ACC112 (cell line): ENCODE measurements at regions not wholly inside any gene's neighbourhood (a gene's known extent, or its start where the extent isn't known, plus 50 kb on each side); places are given as distances from the start of the nearest gene placed in this dataset.
"Not testable (repeated sequence)": the region's sequence is repeated elsewhere in the genome, so short reads cannot be mapped to it uniquely, and the experiment has no call there.

Source experiments
- H2AFZ ChIP-seq: fragments of 200-600 bp; sonication (generic); one replicate; pipeline ENCODE4 v1.6.0; 2017; ENCODE audit warnings: antibody characterized with exemption, low read length; ENCODE audit not compliant: unreplicated experiment
- H3K27ac ChIP-seq: fragments of 200-600 bp; sonication (generic); 2 replicates; pipeline ENCODE4 v1.5.1; 2014; ENCODE audit warnings: low read depth, mild to moderate bottlenecking, antibody characterized with exemption, low read length, moderate library complexity
- H3K27me3 ChIP-seq: fragments of 200-600 bp; sonication (generic); 2 replicates; pipeline ENCODE4 v1.6.1; 2014; ENCODE audit warnings: mild to moderate bottlenecking, antibody characterized with exemption, low read length, moderate library complexity, mixed read lengths; ENCODE audit not compliant: insufficient read depth
- H3K36me3 ChIP-seq: fragments of 200-600 bp; sonication (generic); 2 replicates; pipeline ENCODE4 v1.6.1; 2016; ENCODE audit warnings: mild to moderate bottlenecking, antibody characterized with exemption, low read length, moderate library complexity, mixed read lengths; ENCODE audit not compliant: insufficient read depth
- H3K4me1 ChIP-seq: fragments of 200-600 bp; sonication (generic); one replicate; pipeline ENCODE4 v1.6.1; 2016; ENCODE audit warnings: low read length, mixed read lengths; ENCODE audit not compliant: insufficient read depth, unreplicated experiment, control insufficient read depth
- H3K4me3 ChIP-seq: fragments of 200-600 bp; sonication (generic); 2 replicates; pipeline ENCODE4 v1.5.1; 2014; ENCODE audit warnings: mild to moderate bottlenecking, low read depth, low read length
- H3K79me2 ChIP-seq: fragments of 200-600 bp; sonication (generic); one replicate; pipeline ENCODE4 v1.6.0; 2016; ENCODE audit warnings: low read length; ENCODE audit not compliant: control insufficient read depth, unreplicated experiment, insufficient read depth

DNA sequence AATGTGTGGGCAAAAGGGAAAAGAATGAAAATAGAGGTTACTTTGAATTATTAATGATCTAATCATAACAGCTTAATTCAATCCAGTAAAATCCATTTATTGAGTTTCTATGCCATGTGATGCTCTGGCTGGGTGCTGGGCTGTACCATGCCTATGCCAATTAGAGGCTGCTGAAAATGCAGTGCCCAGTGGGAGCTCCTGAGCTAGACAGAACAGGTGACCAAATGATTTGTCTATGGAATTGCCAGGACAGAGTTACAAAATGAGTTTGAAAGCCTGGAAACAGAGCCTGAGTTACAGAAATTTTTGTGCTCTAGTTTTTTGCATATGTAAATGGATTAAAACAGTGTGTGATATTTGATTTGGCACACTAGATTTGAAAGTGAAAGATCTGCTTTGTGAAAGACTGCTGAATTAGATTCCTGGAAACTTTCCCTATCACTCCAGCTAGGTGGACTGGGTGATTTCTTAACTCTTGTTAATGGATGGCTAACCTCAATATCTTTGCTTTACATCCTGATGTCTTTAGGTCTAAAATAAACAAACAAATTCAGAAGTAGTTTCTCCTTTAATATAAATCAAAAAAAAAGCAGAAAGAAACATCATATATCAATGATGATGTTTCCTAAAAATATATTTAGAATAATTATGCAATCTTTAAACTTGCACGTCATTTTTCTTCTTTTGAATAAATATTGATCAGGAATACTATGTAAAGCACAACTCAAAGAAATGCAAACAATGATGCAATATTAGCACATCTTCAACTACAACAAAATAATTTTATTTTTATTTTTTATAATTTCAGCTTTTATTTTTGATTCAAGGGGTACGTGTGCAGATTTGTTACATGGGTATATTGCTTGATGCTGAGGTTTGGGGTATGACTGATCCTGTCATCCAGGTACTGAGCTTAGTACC, 194.8 kb upstream of the FBXL7 start:
- Histone ChIP-seq H3K27ac (no peak overlapping the region), H3K27me3 (peaks cover 4% of the 10 kb centered on the region; the same call in 1 of the 2 replicates), H2AFZ (no peak overlapping the region), H3K36me3 (no peaks in the 10 kb centered on the region), H3K79me2 (no peaks in the 10 kb centered on the region), H3K4me1 (no peaks in the 10 kb centered on the region), H3K4me3 (no peak overlapping the region)

DNA sequence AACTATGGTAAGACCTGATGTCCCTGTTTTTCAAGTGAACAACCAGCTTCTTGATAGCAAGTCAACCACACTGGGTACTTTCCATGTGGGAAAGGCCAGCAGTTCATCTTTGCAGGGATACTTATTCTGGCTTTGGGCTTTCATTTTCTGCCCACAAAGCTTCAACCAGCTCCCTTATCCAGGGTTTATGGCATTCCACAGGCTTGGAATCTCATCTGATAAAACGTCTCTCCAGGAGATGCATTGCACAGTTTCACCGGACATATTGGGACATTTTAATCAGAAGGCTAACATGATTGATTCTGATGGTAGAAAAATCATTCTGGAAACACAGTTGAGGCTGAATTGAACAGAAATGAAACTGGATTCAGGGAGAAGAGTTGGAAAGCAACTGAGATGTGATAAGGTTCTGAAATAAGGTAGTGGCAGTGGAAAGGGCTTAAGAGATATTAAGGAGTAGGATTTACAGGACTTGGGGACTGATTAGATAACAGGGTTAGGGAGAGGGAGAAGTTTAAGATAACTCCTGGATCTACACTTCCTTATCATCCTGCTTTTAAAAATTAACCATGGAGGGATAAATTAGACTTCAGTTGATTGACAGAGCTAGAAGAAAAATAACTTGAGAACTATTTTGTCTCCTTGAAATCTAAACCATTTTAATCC, 195.8 kb upstream of the FBXL7 start:
- Histone ChIP-seq H3K4me3 (no peak overlapping the region), H3K36me3 (no peaks in the 10 kb centered on the region), H3K27ac (no peak overlapping the region), H3K27me3 (no peaks in the 10 kb centered on the region; the same call in 1 of the 2 replicates), H3K4me1 (no peaks in the 10 kb centered on the region), H2AFZ (no peak overlapping the region), H3K79me2 (no peaks in the 10 kb centered on the region)

DNA sequence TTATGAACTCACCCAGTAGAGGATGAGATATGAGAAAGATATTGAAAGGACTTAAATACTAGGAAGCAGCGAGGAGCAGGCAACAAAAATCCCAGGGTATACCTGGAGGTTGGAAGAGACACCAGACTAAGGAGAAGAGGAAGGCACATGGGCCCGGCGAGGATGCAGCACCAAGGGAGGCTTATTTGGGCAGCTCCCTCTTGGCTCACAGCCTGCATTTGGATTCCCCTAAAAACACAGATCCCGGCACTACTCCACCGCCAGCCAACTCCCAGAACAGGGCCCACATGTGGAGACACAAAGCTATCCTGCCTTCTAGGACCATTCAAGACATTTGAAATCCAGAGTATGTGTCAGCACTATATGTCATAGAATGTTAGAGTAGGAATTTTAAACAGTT, 199.8 kb upstream of the FBXL7 start:
- Histone ChIP-seq H3K4me3 (no peak overlapping the region), H3K36me3 (no peaks in the 10 kb centered on the region), H2AFZ (no peak overlapping the region), H3K4me1 (no peaks in the 10 kb centered on the region), H3K27ac (no peak overlapping the region), H3K79me2 (no peaks in the 10 kb centered on the region), H3K27me3 (no peaks in the 10 kb centered on the region; the same call in 1 of the 2 replicates)

DNA sequence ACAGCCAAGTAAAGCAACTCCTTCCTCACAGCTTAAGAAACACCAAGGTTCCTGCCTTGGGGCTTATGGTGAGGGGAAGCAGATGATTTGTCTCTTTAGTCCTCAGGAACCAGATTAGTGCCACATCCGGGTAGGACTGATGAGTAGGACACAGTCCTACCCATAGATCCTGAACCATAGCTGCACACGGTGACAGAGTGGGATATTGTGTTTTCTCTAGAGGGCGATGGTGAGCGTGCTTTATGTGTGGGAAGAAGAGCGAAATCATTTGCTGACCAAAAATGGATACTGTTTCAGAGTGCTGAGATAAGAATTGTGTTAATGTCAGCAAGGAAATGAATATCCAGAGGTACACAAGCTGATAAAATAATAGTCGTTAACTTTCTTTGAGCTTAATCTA, 209.0 kb upstream of the FBXL7 start:
- Histone ChIP-seq H3K27ac (no peak overlapping the region), H2AFZ (no peak overlapping the region), H3K36me3 (no peaks in the 10 kb centered on the region), H3K4me1 (no peaks in the 10 kb centered on the region), H3K27me3 (no peaks in the 10 kb centered on the region), H3K79me2 (no peaks in the 10 kb centered on the region), H3K4me3 (no peak overlapping the region)

DNA sequence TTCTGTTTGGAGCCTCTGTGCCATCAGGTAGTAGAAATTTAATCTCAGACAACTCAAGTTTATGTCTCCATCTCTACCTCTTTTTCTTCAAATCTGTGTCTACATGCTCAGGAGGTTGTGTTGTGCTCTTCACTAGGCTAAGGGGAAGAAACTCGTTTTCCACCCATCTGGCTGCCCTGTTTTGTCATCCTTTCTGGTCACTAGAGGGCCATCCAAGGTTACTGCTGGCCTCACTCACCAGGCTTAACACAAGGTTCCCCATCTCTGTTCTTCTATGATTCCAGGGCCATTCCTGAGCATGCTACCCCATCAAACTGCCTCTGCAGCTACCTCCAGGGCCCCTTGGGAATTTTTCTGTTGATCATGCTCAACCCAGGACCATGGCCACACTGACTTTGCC, 213.3 kb upstream of the FBXL7 start:
- Histone ChIP-seq H3K4me3 (no peak overlapping the region), H3K36me3 (no peaks in the 10 kb centered on the region), H3K27ac (no peak overlapping the region), H3K27me3 (peaks cover 9% of the 10 kb centered on the region; the same call in 1 of the 2 replicates), H3K4me1 (no peaks in the 10 kb centered on the region), H2AFZ (no peak overlapping the region), H3K79me2 (no peaks in the 10 kb centered on the region)

DNA sequence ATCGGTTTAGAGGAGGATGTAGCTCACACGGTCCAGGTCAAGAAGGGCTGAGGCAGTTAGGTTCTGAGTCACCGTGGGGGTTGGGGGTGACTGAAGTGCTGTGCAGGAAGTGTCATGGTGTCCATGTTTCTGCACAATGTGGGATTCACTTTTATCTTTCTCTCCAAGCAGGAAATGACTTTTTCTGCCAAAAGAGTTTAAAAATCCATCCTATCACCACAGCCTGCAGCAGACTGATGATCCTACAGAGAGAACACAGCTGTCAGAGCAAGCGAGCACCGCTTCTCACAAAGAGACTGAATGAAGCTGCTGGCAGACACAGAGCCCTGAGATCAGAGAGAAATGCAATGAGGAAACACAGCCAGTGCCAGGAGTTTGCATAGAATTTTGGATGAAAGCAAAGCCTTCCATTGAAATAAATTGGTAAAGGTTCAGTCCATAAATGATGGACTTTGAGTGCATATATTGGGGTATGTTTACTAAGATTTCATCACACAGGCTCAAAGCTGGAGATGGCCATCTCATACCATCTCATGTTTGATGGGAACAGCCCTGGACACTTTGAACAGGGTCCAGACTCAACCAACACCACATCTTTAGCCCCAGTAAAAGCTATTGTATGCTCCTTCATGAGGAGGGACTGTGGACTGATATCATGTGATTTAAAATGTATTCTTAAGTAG, 213.9 kb upstream of the FBXL7 start:
- no peak overlapping the region for H3K27ac ChIP-seq
- no peaks in the 10 kb centered on the region for H3K79me2 ChIP-seq
- no peaks in the 10 kb centered on the region for H3K4me1 ChIP-seq
- no peak overlapping the region for H3K4me3 ChIP-seq
- H3K36me3 ChIP-seq, result no peaks in the 10 kb centered on the region
- peaks cover 9% of the 10 kb centered on the region; the same call in 1 of the 2 replicates for H3K27me3 ChIP-seq
- no peak overlapping the region for H2AFZ ChIP-seq

DNA sequence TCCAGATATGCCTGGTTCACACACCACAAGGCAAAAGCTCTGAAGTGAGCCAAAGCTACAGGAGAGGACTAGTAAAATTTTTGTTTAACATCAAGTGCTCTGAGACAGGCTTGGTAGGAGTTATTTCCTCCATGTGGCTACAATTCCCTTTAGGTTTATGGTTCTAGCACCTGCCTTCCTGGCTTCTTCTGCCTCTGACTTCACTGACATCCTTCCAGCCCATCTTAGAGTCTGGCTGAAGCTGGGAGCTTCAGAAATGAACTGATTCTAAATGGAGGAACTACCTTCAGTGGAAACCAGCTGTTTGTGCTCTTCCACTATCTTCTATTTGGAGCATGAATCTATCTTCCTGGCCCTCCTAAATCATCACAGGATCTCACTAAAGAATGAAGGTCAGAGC, 215.3 kb upstream of the FBXL7 start:
- Histone ChIP-seq H2AFZ (no peak overlapping the region), H3K27ac (no peak overlapping the region), H3K79me2 (no peaks in the 10 kb centered on the region), H3K4me1 (no peaks in the 10 kb centered on the region), H3K4me3 (no peak overlapping the region), H3K27me3 (peaks cover 9% of the 10 kb centered on the region; the same call in 1 of the 2 replicates), H3K36me3 (no peaks in the 10 kb centered on the region)

DNA sequence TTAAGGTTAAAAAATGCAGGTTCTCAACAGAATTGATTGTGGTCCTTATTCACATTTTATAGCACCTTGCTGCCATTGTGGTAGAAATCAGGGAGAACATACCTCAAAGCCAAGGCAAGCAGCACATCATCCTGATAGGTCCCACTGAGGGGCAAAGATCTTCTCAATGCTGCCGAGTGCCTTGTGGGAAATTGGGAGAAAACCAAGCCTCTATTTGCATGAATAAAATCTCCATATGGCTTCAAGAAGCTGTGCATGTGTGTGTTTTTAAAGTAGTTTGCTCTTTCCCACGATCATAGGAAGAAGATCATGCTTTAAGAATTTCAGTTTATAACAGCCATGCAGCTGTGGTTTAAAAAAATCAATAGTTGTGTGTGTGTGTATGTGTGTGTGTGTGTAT, 216.9 kb upstream of the FBXL7 start:
- Histone ChIP-seq H3K4me3 (no peak overlapping the region), H3K27me3 (peaks cover 9% of the 10 kb centered on the region; the same call in 1 of the 2 replicates), H3K36me3 (no peaks in the 10 kb centered on the region), H2AFZ (no peak overlapping the region), H3K27ac (no peak overlapping the region), H3K79me2 (no peaks in the 10 kb centered on the region), H3K4me1 (no peaks in the 10 kb centered on the region)

DNA sequence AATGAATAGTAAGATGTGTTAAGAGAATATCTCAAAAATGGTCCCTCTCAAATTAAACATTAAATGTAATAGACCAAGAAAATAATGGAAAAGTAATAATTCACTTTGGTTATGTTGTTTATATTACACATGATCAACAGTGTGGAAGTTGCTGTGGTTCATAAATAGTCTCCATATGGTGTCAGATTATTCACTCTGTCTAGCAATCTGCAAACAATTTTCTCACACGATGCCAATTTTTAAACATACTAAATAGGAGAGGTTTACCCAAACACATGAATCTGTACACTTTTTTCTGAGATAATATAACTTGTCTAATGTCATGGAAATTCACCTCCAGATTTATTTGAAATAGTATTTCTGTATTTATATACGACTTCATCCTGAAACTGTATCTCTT, 217.4 kb upstream of the FBXL7 start:
- H3K4me3 ChIP-seq, result no peak overlapping the region
- no peaks in the 10 kb centered on the region for H3K36me3 ChIP-seq
- no peak overlapping the region for H3K27ac ChIP-seq
- H3K79me2 ChIP-seq, result no peaks in the 10 kb centered on the region
- H3K27me3 ChIP-seq, result peaks cover 9% of the 10 kb centered on the region; the same call in 1 of the 2 replicates
- H2AFZ ChIP-seq, result no peak overlapping the region
- H3K4me1 ChIP-seq, result no peaks in the 10 kb centered on the region

DNA sequence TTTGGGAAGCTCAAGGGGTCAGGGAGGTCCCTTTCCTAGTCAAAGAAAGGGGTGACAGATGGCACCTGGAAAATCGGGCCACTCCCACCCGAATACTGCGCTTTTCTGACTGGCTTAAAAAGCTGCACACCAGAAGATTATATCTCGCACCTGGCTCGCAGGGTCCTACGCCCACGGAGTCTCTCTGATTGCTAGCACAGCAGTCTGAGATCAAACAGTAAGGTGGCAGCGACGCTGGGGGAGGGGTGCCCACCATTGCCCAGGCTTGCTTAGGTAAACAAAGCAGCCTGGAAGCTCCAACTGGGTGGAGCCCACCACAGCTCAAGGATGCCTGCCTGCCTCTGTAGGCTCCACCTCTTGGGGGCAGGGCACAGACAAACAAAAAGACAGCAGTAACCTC, 228.4 kb upstream of the FBXL7 start:
- not testable (repeated sequence) for H2AFZ ChIP-seq

More for the DNA sequence above, 228.4 kb upstream of the FBXL7 start:
- not testable (repeated sequence) for H3K4me1 ChIP-seq, H3K27me3 ChIP-seq, H3K36me3 ChIP-seq, H3K27ac ChIP-seq, H3K79me2 ChIP-seq, H3K4me3 ChIP-seq
